Stomach (tissue), 8 donors: ENCODE measurements at regions not wholly inside any gene's neighbourhood (a gene's known extent, or its start where the extent isn't known, plus 50 kb on each side); places are given as distances from the start of the nearest gene placed in this dataset.

ENCODE experiments used
- DNase-seq, 2 donors: peaks; one replicate each; pipeline versions ENCODE4 v3.0.0 to v3.0.0-alpha.2; 2013 to 2019
- H3K27ac ChIP-seq, 5 donors: fragments of 200-600 bp in 4 of 5; sonication (generic) in 4 of 5; one replicate each; pipeline ENCODE4 v1.5.1; 2013 to 2019; ENCODE audit warnings: mild to moderate bottlenecking in 1 of 5, moderate library complexity in 1 of 5
- H3K27me3 ChIP-seq, 3 donors: fragments of 200-600 bp; sonication (generic); one replicate each; pipeline ENCODE4 v1.5.1; 2017 to 2019; ENCODE audit warnings: mixed run types in 1 of 3
- H3K36me3 ChIP-seq, 4 donors: fragments of 200-600 bp; sonication (generic); 1 replicate in 3 of 4; 2 replicates in 1 of 4; pipeline ENCODE4 v1.5.1; 2016 to 2019
- H3K4me1 ChIP-seq, 4 donors: fragments of 200-600 bp; sonication (generic); one replicate each; pipeline ENCODE4 v1.5.1; 2016 to 2019
- H3K4me3 ChIP-seq, 4 donors: fragments of 200-600 bp; sonication (generic) in 3 of 4; one replicate each; pipeline ENCODE4 v1.5.1; 2016 to 2019; ENCODE audit warnings: mild to moderate bottlenecking in 1 of 4
- H3K9me3 ChIP-seq, 4 donors: fragments of 200-600 bp; sonication (generic); one replicate each; pipeline ENCODE4 v1.5.1; 2016 to 2019
- EP300 ChIP-seq: sonication (generic); formaldehyde crosslinking; IDR thresholded peaks from one replicate; pipeline ENCODE4 v1.6.1; 2017; ENCODE audit warnings: antibody characterized with exemption
- POLR2A ChIP-seq, 4 donors: fragments of 450-650 bp; IDR thresholded peaks; one replicate each; pipeline ENCODE4 v1.6.1; 2016; ENCODE audit warnings: antibody characterized with exemption in 4 of 4, control low read depth in 2 of 4, mild to moderate bottlenecking in 1 of 4, moderate library complexity in 1 of 4
- POLR2AphosphoS5 ChIP-seq, 3 donors: sonication (generic); formaldehyde crosslinking; IDR thresholded peaks; one replicate each; pipeline ENCODE4 v1.6.1; 2016; ENCODE audit warnings: antibody characterized with exemption in 3 of 3
- WGBS, 5 donors: extraction: QIAGEN DNeasy Blood & Tissue Kit in 3 of 5; methylation state at CpG; one replicate each; pipeline versions ENCODE4 v1.1.5 to v1.1.7; 2013 to 2018; 5-methylcytosine and 5-hydroxymethylcytosine counted together
- intact Hi-C: fragments of 100-400 bp; cut with DNase I; formaldehyde crosslinking; loops from one replicate; pipeline ENCODE4 v1.15.1; 2023; ENCODE audit warnings: low total_unique reads
- TF ChIP-seq, protein P1 (sequence below), 7 experiments: fragments of 450-650 bp in 4 of 7; fragments of 200-600 bp in 3 of 7; sonication (generic) in 3 of 7; IDR thresholded peaks; one replicate each; pipeline ENCODE4 v1.5.1; 2016 to 2019; ENCODE audit warnings: antibody characterized with exemption in 7 of 7, control low read depth in 2 of 7, mild to moderate bottlenecking in 1 of 7
- donor health status: healthy with polysubstance abuse.
- donor health status: Bipolar disorder and iron deficiency.
- donor health status: healthy.

- H3K27me3 ChIP-seq = peaks cover 0 to 12% (median 0%) of the 10 kb centered on the region in 3 donors
- H3K9me3 ChIP-seq = no peaks in the 10 kb centered on the region
- no peak for TF ChIP-seq POLR2AphosphoS5 (IDR thresholded peaks at IDR 0.05)
- no peak for DNase-seq
- H3K4me1 ChIP-seq = no peaks in the 10 kb centered on the region
- no peaks in the 10 kb centered on the region for H3K36me3 ChIP-seq
- WGBS, 5 donors = 61 to 78% (median 64%) methylated on average over 2 of the region's 2 CpGs
- intact Hi-C loops = no loop called here
- no peak overlapping the region for H3K4me3 ChIP-seq
- no peak overlapping the region for H3K27ac ChIP-seq
Observed at GRCh38 chr10:130719448-130719752, 583.2 kb downstream of the GLRX3 start.

GRCh38 chr10:130720235-130720634 lies 584.0 kb downstream of the GLRX3 start:
- peaks cover 0 to 9% (median 0%) of the 10 kb centered on the region in 3 donors for H3K27me3 ChIP-seq
- intact Hi-C loops = no loop called here

GRCh38 chr10:130721971-130722370 lies 585.8 kb downstream of the GLRX3 start:
- TF ChIP-seq EP300 = no peak
- TF ChIP-seq, protein P1, sequence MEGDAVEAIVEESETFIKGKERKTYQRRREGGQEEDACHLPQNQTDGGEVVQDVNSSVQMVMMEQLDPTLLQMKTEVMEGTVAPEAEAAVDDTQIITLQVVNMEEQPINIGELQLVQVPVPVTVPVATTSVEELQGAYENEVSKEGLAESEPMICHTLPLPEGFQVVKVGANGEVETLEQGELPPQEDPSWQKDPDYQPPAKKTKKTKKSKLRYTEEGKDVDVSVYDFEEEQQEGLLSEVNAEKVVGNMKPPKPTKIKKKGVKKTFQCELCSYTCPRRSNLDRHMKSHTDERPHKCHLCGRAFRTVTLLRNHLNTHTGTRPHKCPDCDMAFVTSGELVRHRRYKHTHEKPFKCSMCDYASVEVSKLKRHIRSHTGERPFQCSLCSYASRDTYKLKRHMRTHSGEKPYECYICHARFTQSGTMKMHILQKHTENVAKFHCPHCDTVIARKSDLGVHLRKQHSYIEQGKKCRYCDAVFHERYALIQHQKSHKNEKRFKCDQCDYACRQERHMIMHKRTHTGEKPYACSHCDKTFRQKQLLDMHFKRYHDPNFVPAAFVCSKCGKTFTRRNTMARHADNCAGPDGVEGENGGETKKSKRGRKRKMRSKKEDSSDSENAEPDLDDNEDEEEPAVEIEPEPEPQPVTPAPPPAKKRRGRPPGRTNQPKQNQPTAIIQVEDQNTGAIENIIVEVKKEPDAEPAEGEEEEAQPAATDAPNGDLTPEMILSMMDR (IDR thresholded peaks at IDR 0.05) = no peak
- TF ChIP-seq POLR2AphosphoS5 (IDR thresholded peaks at IDR 0.05) = no peak
- intact Hi-C loops = no loop called here
- WGBS, 5 donors = 65 to 80% (median 73%) methylated on average over 14 of the region's 14 CpGs
- Histone ChIP-seq H3K36me3 (no peaks in the 10 kb centered on the region), H3K27ac (no peak overlapping the region), H3K4me1 (no peaks in the 10 kb centered on the region), H3K4me3 (no peak overlapping the region), H3K27me3 (peaks cover 0 to 22% (median 0%) of the 10 kb centered on the region in 3 donors), H3K9me3 (no peaks in the 10 kb centered on the region)
- no peak for DNase-seq

More at GRCh38 chr10:130720235-130720634, 584.0 kb downstream of the GLRX3 start:
- 66 to 79% (median 77%) methylated on average over 5 of the region's 5 CpGs for WGBS, 5 donors
- TF ChIP-seq EP300 = no peak
- TF ChIP-seq POLR2A (IDR thresholded peaks at IDR 0.05) = no peak
- TF ChIP-seq, protein P1 (IDR thresholded peaks at IDR 0.05) = no peak
- TF ChIP-seq POLR2AphosphoS5 (IDR thresholded peaks at IDR 0.05) = no peak
- H3K4me3 ChIP-seq = no peak overlapping the region
- DNase-seq = no peak
- H3K36me3 ChIP-seq = no peaks in the 10 kb centered on the region
- no peaks in the 10 kb centered on the region for H3K4me1 ChIP-seq
- H3K9me3 ChIP-seq = no peaks in the 10 kb centered on the region
- no peak overlapping the region for H3K27ac ChIP-seq

- intact Hi-C loops = no loop called here
- DNase-seq = no peak
- TF ChIP-seq, protein P1 (IDR thresholded peaks at IDR 0.05) = no peak
- TF ChIP-seq EP300 = no peak
- TF ChIP-seq POLR2A (IDR thresholded peaks at IDR 0.05) = no peak
- TF ChIP-seq POLR2AphosphoS5 (IDR thresholded peaks at IDR 0.05) = no peak
- Histone ChIP-seq H3K36me3 (no peaks in the 10 kb centered on the region), H3K27me3 (peaks cover 0 to 36% (median 0%) of the 10 kb centered on the region in 3 donors), H3K9me3 (no peaks in the 10 kb centered on the region), H3K27ac (no peak overlapping the region), H3K4me3 (no peak overlapping the region), H3K4me1 (no peaks in the 10 kb centered on the region)
- 62 to 88% (median 83%) methylated on average over 2 to 3 of the region's 3 CpGs for WGBS, 5 donors
Observed at GRCh38 chr10:130723704-130724103, 587.5 kb downstream of the GLRX3 start.

- Histone ChIP-seq H3K4me1 (no peaks in the 10 kb centered on the region), H3K4me3 (no peak overlapping the region), H3K36me3 (no peaks in the 10 kb centered on the region), H3K27me3 (peaks cover 0 to 36% (median 0%) of the 10 kb centered on the region in 3 donors), H3K27ac (no peak overlapping the region), H3K9me3 (no peaks in the 10 kb centered on the region)
- WGBS, 5 donors = 72 to 84% (median 78%) methylated on average over 7 of the region's 7 CpGs
- TF ChIP-seq POLR2A (IDR thresholded peaks at IDR 0.05) = no peak
- TF ChIP-seq, protein P1 (IDR thresholded peaks at IDR 0.05) = no peak
- intact Hi-C loops = no loop called here
- DNase-seq = no peak
Observed at GRCh38 chr10:130725474-130725970, 586.0 kb downstream of the TCERG1L start.
